ENCODE measurements at regions not wholly inside any gene's neighbourhood (a gene's known extent, or its start where the extent isn't known, plus 50 kb on each side); places are given as distances from the start of the nearest gene placed in this dataset.
"Not testable (repeated sequence)": the region's sequence is repeated elsewhere in the genome, so short reads cannot be mapped to it uniquely, and the experiment has no call there.

DNA sequence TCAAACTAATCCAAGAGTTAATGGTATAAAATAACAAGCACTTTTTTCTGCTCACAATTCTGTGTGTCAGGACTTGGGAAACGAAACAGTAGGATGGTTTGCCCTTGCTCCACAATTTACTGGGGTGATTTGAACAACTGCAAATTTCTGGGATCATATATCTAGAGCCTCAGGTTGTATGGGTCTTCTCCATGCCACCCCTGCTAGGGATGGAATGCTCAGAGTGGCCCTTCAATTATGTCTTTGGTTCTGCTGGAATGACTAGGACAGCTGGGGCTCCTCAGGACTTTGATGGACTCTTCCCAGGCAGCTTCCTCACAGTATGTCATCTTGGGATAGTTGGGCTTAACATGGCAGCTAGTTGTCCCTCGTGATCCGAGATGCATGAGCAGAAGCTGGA lies 223.0 kb upstream of the ANO5 start:
- DNase-seq, result no peak
- in situ Hi-C loops (cut with HindIII; ENCODE audit: low pct_ligation_motif_present, low pct_unique_long_range_greater_than_20kb, low sequenced_read_pairs), result no loop called here

GRCh38 chr11:21975242-21975641 lies 217.6 kb upstream of the ANO5 start:
- in situ Hi-C loops (cut with HindIII; ENCODE audit: low pct_ligation_motif_present, low pct_unique_long_range_greater_than_20kb, low sequenced_read_pairs), result no loop called here

DNA sequence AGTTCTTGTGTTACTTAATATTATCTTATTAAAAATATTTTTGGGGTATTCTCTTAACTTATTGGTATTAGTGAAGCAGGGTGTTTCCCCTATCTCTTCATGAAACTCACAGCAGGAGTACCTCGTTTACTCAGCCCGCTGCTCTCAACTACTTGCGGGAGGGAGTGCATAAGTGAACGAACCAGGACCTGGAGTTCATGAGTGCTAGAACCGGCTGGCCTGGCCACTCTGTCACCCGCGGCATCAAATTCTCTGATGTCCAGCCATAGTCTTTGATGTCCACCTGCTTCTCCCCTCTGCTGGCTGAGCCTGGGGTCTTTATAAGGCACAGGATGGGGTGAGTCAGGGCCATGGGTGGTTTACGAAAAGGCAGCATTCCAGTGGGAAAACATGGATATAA lies 216.7 kb upstream of the ANO5 start:
- no peak for DNase-seq
- in situ Hi-C loops (cut with HindIII; ENCODE audit: low pct_ligation_motif_present, low pct_unique_long_range_greater_than_20kb, low sequenced_read_pairs), result no loop called here

More at GRCh38 chr11:21975242-21975641, 217.6 kb upstream of the ANO5 start:
- DNase-seq, result no peak

GRCh38 chr11:21983431-21983830 lies 209.5 kb upstream of the ANO5 start:
- in situ Hi-C loops (cut with HindIII; ENCODE audit: low pct_ligation_motif_present, low pct_unique_long_range_greater_than_20kb, low sequenced_read_pairs), result no loop called here
- DNase-seq, result no peak

GRCh38 chr11:21986361-21986760 lies 206.5 kb upstream of the ANO5 start:
- in situ Hi-C loops (cut with HindIII; ENCODE audit: low pct_ligation_motif_present, low pct_unique_long_range_greater_than_20kb, low sequenced_read_pairs), result no loop called here
- DNase-seq, result no peak

DNA sequence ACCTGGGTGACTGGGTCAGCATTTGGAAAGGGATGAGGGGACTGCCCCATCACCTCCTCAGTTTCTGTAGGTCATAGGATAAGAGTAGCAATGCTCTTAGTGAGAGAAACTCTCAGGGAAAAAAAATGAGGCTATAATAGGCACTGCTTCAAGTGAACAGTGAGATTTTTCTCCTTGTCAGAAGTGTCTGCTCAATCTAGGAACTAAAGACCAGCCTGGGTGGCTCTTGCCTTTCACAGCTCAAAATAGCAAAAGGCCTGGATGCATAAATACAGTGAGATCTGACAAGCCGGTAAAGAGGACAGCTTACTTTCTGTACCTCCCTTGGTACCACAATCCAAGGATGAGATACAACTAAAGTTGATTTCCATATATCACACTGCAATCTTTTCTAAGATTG lies 205.6 kb upstream of the ANO5 start:
- in situ Hi-C loops (cut with HindIII; ENCODE audit: low pct_ligation_motif_present, low pct_unique_long_range_greater_than_20kb, low sequenced_read_pairs), result no loop called here
- no peak for DNase-seq

GRCh38 chr11:21988477-21988876 lies 204.4 kb upstream of the ANO5 start:
- DNase-seq, result no peak
- in situ Hi-C loops (cut with HindIII; ENCODE audit: low pct_ligation_motif_present, low pct_unique_long_range_greater_than_20kb, low sequenced_read_pairs), result no loop called here

DNA sequence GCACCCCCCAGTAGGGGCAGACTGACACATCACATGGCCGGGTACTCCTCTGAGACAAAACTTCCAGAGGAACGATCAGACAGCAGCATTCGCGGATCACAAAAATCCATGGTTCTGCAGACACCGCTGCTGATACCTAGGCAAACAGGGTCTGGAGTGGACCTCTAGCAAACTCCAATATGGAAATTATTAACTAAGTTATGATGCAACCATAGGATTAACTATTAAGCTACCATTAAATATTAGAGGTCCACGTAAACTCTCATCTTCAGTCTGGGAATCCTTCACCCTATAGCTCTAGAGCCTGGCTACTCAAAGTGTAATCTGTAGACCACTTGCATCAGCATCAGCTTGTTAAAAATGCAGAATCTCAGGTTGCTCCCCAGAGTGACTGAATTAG lies 191.1 kb upstream of the ANO5 start:
- DNase-seq; in situ Hi-C loops (cut with HindIII; ENCODE audit: low pct_ligation_motif_present, low pct_unique_long_range_greater_than_20kb, low sequenced_read_pairs): not testable (repeated sequence)

DNA sequence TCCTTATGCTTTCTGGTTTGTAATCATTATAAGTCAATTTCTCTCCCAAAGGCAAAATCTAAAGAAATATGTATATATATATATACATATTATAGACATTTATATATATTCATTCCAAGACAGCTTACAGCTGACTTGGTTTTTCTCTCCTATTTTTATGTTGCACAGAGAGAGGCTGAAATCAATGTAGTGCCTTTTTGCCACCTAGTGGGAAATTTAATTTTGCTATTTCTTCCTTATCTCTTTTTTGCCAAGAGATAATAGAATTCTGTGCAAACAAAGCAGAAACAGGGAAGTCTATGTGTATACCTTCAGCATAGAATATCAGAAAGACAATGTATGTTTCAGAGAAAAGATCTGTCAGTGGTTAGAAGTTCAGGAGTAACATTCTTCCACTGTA lies 186.0 kb upstream of the ANO5 start:
- in situ Hi-C loops (cut with HindIII; ENCODE audit: low pct_ligation_motif_present, low pct_unique_long_range_greater_than_20kb, low sequenced_read_pairs), result no loop called here
- no peak for DNase-seq

- in situ Hi-C loops (cut with HindIII; ENCODE audit: low pct_ligation_motif_present, low pct_unique_long_range_greater_than_20kb, low sequenced_read_pairs), result no loop called here
- DNase-seq, result no peak
Measured at GRCh38 chr11:22031791-22032190, 161.1 kb upstream of the ANO5 start.

DNA sequence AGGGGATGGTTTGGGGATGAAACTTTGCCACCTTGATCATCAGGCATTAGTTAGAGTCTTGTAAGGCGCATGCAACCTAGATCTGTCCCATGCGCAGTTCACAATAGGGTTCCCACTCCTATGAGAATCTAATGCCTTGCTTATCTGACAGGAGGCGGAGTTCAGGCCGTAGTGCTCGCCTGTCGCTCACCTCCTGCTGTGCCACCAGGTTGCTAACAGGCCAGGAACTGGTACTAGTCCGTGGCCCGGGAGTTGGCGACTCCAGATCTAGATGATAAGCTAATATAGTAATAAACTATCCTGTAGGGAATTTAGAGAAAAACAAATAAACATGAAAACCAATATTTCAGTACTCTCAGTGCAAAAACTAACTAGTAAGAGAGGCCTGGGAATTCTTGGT lies 155.4 kb upstream of the ANO5 start:
- in situ Hi-C loops (cut with HindIII; ENCODE audit: low pct_ligation_motif_present, low pct_unique_long_range_greater_than_20kb, low sequenced_read_pairs), result no loop called here
- no peak for DNase-seq

DNA sequence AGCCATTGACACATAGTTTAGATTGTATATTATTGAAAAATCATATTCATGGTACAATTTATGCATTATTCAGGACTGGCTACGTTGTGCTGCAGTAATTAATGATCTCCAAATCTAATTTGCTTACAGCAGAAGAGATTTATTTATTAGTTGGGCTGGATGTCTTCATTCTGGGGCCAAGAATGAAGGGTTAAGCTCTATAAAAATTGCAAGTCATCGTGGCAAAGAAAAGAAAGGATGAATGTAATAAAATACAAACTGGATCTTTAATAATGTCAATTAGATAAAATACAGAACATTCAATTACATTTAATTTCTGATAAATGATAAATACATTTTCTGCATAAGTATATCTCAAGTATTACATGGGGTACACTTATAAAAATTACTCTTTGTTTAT lies 151.8 kb upstream of the ANO5 start:
- DNase-seq, result no peak
- in situ Hi-C loops (cut with HindIII; ENCODE audit: low pct_ligation_motif_present, low pct_unique_long_range_greater_than_20kb, low sequenced_read_pairs), result no loop called here

- in situ Hi-C loops (cut with HindIII; ENCODE audit: low pct_ligation_motif_present, low pct_unique_long_range_greater_than_20kb, low sequenced_read_pairs), result no loop called here
- no peak for DNase-seq
Measured at GRCh38 chr11:22042081-22042480, 150.8 kb upstream of the ANO5 start.

GRCh38 chr11:22044126-22044525 lies 148.8 kb upstream of the ANO5 start:
- in situ Hi-C loops (cut with HindIII; ENCODE audit: low pct_ligation_motif_present, low pct_unique_long_range_greater_than_20kb, low sequenced_read_pairs), result no loop called here
- DNase-seq, result no peak

- DNase-seq, result no peak
- in situ Hi-C loops (cut with HindIII; ENCODE audit: low pct_ligation_motif_present, low pct_unique_long_range_greater_than_20kb, low sequenced_read_pairs), result no loop called here
Measured at GRCh38 chr11:22049276-22049675, 143.6 kb upstream of the ANO5 start.

GRCh38 chr11:22065472-22065871 lies 127.4 kb upstream of the ANO5 start:
- no peak for DNase-seq
- in situ Hi-C loops (cut with HindIII; ENCODE audit: low pct_ligation_motif_present, low pct_unique_long_range_greater_than_20kb, low sequenced_read_pairs), result no loop called here

GRCh38 chr11:22069844-22070243 lies 123.0 kb upstream of the ANO5 start:
- in situ Hi-C loops (cut with HindIII; ENCODE audit: low pct_ligation_motif_present, low pct_unique_long_range_greater_than_20kb, low sequenced_read_pairs), result no loop called here
- no peak for DNase-seq

GRCh38 chr11:22076271-22076930 lies 116.5 kb upstream of the ANO5 start:
- in situ Hi-C loops (cut with HindIII; ENCODE audit: low pct_ligation_motif_present, low pct_unique_long_range_greater_than_20kb, low sequenced_read_pairs), result no loop called here

DNA sequence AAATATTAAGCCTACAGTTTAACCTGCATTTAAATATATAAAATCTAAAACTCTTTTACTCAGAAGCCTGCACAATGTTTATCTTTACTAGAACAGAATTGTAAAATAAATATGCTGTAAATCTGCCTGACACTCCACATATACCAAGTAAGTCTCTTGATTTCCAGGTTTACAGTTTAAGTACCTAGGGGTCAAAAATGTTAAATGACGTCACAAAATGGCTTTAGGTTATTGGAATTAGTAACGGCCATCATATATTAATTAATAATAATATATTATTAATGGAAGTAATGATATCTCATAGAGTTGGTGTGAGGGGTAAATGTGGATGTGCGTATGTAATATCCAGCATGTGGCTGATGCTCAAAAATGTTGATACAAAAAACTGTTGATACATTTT lies 114.8 kb upstream of the ANO5 start:
- in situ Hi-C loops (cut with HindIII; ENCODE audit: low pct_ligation_motif_present, low pct_unique_long_range_greater_than_20kb, low sequenced_read_pairs), result no loop called here
- no peak for DNase-seq

More at GRCh38 chr11:22076271-22076930, 116.5 kb upstream of the ANO5 start:
- DNase-seq, result peak; percentile 10

DNA sequence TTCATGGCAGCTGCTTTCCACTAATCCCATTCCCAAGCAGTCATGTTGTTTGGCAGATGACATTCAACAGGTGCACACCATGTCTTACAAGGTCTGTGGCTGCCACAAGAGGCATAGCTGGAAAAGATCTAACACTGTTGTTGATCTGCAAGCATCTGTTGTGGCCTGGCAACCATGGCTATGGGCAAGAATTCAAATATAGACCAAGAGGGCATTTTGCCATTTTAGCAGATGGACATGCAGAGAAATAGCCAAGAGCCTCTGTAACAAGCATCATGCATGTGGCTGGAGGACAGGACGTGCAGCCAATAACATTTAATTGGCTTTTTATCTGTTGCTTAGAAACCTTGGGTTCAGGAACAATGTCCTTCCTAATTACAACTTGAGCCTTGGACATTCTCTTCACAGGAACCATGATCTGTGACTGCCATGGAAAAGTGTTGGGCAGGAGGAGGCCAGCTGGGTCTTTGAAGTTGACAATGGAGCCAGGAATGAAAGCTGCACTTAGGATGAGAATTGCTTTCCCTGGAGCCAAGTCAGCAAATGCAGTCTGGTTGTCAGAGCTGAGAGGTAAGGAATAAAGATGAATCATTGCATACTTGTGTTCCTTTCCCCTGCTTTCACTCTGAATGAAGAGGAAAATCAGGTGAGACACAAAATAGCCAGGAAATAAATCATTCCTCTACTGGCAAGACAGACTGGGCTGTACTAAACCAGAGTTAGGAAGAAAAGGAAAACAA lies 113.6 kb upstream of the ANO5 start:
- DNase-seq, result no peak
- in situ Hi-C loops (cut with HindIII; ENCODE audit: low pct_ligation_motif_present, low pct_unique_long_range_greater_than_20kb, low sequenced_read_pairs), result no loop called here

All from ACHN (cell line).